ENCODE measurements at regions not wholly inside any gene's neighbourhood (a gene's known extent, or its start where the extent isn't known, plus 50 kb on each side); places are given as distances from the start of the nearest gene placed in this dataset.

DNA sequence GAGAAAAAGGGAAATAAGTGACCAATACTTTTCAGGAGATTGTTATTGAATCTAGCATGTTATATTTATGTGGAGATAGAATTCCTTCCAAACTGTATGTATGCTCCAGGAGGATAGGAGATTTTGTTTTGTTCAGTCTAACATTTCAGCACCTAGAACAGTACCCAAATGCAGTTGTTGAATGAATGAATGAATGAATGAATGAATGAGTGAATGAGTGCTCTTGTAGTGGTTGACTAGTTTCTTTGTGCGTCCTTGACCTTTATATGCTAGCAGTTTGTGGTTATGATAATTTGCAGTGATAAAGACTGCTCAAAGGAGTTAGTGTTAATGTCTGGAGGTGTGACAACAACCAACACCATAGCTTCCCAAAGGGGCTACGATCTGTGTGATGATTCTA is 663.5 kb upstream of the GOT2 start:
- TF ChIP-seq, protein P1, sequence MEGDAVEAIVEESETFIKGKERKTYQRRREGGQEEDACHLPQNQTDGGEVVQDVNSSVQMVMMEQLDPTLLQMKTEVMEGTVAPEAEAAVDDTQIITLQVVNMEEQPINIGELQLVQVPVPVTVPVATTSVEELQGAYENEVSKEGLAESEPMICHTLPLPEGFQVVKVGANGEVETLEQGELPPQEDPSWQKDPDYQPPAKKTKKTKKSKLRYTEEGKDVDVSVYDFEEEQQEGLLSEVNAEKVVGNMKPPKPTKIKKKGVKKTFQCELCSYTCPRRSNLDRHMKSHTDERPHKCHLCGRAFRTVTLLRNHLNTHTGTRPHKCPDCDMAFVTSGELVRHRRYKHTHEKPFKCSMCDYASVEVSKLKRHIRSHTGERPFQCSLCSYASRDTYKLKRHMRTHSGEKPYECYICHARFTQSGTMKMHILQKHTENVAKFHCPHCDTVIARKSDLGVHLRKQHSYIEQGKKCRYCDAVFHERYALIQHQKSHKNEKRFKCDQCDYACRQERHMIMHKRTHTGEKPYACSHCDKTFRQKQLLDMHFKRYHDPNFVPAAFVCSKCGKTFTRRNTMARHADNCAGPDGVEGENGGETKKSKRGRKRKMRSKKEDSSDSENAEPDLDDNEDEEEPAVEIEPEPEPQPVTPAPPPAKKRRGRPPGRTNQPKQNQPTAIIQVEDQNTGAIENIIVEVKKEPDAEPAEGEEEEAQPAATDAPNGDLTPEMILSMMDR (IDR thresholded peaks at IDR 0.05), result no peak
- TF ChIP-seq EP300 (IDR thresholded peaks at IDR 0.05), result no peak

All from upper lobe of left lung (tissue), 4 donors.